Right cardiac atrium (tissue), 5 donors: ENCODE measurements at regions not wholly inside any gene's neighbourhood (a gene's known extent, or its start where the extent isn't known, plus 50 kb on each side); places are given as distances from the start of the nearest gene placed in this dataset.
A peak's percentile ranks its signal among the peaks of the same experiment; 100 is the strongest.

Experiments used
- ATAC-seq, 2 donors: fragments of 200-7000 bp; cut with Tn5 transposase; one replicate each; pipeline versions ENCODE4 v1.8.0 to v1.9.1; 2020; ENCODE audit warnings: moderate library complexity in 2 of 2, mild to moderate bottlenecking in 1 of 2
- DNase-seq, 3 donors: peaks; one replicate each; pipeline ENCODE4 v3.0.0-alpha.2; 2020
- H3K27ac ChIP-seq: one replicate; pipeline ENCODE4 v1.5.1; 2013; ENCODE audit warnings: mild to moderate bottlenecking, low read length, control low read depth, moderate library complexity
- H3K27me3 ChIP-seq: one replicate; pipeline ENCODE4 v1.6.1; 2013; ENCODE audit not compliant: control insufficient read depth, insufficient read depth
- H3K4me1 ChIP-seq: one replicate; pipeline ENCODE4 v1.6.1; 2013; ENCODE audit warnings: low read length; ENCODE audit not compliant: control insufficient read depth, insufficient read depth
- H3K4me3 ChIP-seq: one replicate; pipeline ENCODE4 v1.5.1; 2013; ENCODE audit warnings: low read length, control low read depth
- H3K9me3 ChIP-seq: one replicate; pipeline ENCODE4 v1.6.1; 2013; ENCODE audit warnings: low read length; ENCODE audit not compliant: control insufficient read depth
- whole genome bisulfite sequencing: extraction: QIAGEN DNeasy Blood & Tissue Kit; methylation state at CpG from one replicate; pipeline ENCODE4 v1.1.7; 2013; 5-methylcytosine and 5-hydroxymethylcytosine counted together
- intact Hi-C, 4 donors: fragments of 100-400 bp; cut with DNase I; formaldehyde crosslinking; loops; one replicate each; pipeline versions ENCODE4 v1.11.0 to v1.14.0; 2022 to 2023
- donor health status: healthy with polysubstance abuse.
- donor health status: DM: no; HTN: yes; CAD: no.
- donor health status: DM: no; HTN: no; CAD: no.
- donor health status: DM: no; HTN: yes; CAD: no; lungs with severe emphysema.
- donor health status: DM: yes; HTN: yes; CAD: no.

DNA sequence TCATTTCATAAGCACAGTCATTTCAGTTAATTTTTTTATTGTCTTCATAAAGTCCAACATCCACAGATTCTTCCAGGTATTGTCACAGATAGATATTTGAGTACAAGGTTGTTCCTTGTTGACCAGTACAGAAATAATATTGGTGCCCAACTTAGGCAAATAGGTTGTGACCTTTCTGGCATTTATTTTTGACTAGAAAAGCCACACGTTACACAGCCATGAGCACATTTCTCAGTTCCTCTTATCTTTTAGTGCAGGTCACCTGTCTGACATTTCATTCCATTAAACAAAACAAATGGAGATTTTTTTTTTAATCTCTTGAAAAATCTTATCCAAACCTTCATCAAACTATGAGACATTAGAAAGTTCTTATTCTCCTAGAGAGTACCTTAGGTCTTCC, 428.8 kb downstream of the ZNF521 start:
- H3K4me1 ChIP-seq, result no peaks in the 10 kb centered on the region
- 78% methylated on average over 1 of the region's 1 CpG for WGBS
- H3K4me3 ChIP-seq, result no peak overlapping the region
- no peak for ATAC-seq
- no peak overlapping the region for H3K27ac ChIP-seq
- intact Hi-C loops, result no loop called here
- DNase-seq, result no peak
- H3K27me3 ChIP-seq, result no peaks in the 10 kb centered on the region
- H3K9me3 ChIP-seq, result no peaks in the 10 kb centered on the region

DNA sequence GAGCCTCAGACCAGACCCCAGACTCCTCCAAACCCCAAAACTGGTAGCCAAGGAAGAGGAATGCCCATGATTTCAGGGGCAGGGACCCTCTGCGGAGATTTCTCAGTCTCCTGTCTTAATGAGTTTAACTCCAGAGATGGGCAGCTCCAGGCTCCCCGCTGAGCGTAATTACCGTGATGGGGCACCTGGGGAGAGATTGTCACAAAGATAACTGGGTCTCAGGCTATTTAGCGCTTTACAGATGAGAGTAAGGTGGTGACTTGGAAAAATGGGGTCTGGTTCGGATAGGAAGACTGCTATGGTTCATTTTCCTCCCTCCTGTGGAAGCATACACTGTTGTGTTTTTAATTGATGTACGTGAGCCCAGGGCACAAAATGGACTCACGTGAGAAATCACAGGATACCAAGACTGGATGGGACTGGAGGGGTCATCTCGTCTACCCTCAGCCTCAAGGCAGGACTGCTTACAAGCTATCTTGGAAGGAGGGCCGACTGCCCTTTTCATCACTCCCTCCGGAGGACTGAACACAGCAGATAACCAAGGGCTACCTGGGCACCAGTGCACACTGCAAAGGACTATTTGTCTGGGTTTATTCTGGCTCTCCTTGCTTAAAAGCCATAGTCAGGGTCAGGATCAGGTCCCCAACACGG, 427.8 kb downstream of the ZNF521 start:
- Histone ChIP-seq H3K4me3 (no peak overlapping the region), H3K4me1 (no peaks in the 10 kb centered on the region), H3K9me3 (no peaks in the 10 kb centered on the region), H3K27me3 (no peaks in the 10 kb centered on the region), H3K27ac (no peak overlapping the region)
- no peak for ATAC-seq
- WGBS, result 90% methylated on average over 12 of the region's 12 CpGs
- intact Hi-C loops, result no loop called here
- DNase-seq, result no peak

- DNase-seq (no peak), ATAC-seq (no peak)
- H3K9me3 ChIP-seq, result no peaks in the 10 kb centered on the region
- H3K4me1 ChIP-seq, result no peaks in the 10 kb centered on the region
- 78% methylated on average over 1 of the region's 1 CpG for WGBS
- H3K27me3 ChIP-seq, result no peaks in the 10 kb centered on the region
- no peak overlapping the region for H3K27ac ChIP-seq
- no peak overlapping the region for H3K4me3 ChIP-seq
- intact Hi-C loops, result no loop called here
Observed at GRCh38 chr18:24926649-24927048, 425.3 kb downstream of the ZNF521 start.

- 52% methylated on average over 8 of the region's 8 CpGs for WGBS
- Histone ChIP-seq H3K4me3 (no peak overlapping the region), H3K9me3 (no peaks in the 10 kb centered on the region), H3K27me3 (no peaks in the 10 kb centered on the region), H3K27ac (no peak overlapping the region), H3K4me1 (no peaks in the 10 kb centered on the region)
- intact Hi-C loops, result no loop called here
- ATAC-seq (peak in 1 of 2 donors; percentile 18), DNase-seq (no peak)
Observed at GRCh38 chr18:24928301-24928878, 423.6 kb downstream of the ZNF521 start.

- WGBS, result 86% methylated on average over 2 of the region's 2 CpGs
- ATAC-seq, result no peak
- H3K27ac ChIP-seq, result no peak overlapping the region
- H3K9me3 ChIP-seq, result no peaks in the 10 kb centered on the region
- no peak for DNase-seq
- no peak overlapping the region for H3K4me3 ChIP-seq
- no peaks in the 10 kb centered on the region for H3K4me1 ChIP-seq
- intact Hi-C loops, result no loop called here
- H3K27me3 ChIP-seq, result no peaks in the 10 kb centered on the region
Observed at GRCh38 chr18:24930478-24930877, 421.5 kb downstream of the ZNF521 start.

DNA sequence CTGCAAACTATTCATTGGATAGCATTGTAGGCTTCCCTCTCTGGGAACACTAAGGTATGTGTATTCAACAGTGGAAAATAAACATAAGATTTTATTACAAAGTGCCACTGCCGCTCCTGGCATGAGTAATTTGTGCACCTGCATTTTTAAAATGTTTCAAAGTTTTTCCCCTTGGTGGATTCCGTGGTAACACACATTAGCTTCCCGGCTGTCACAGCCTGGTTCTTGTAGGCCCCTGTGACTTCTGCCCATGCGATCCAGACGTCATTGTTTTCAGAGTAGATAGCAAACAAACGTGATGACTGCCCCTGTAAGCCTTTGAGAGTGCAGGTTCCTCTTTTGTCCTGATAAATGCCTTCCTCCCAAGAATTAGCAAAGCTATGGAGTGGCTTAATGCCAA, 421.0 kb downstream of the ZNF521 start:
- intact Hi-C loops, result no loop called here
- DNase-seq (no peak), ATAC-seq (no peak)
- no peaks in the 10 kb centered on the region for H3K9me3 ChIP-seq
- H3K4me3 ChIP-seq, result no peak overlapping the region
- H3K4me1 ChIP-seq, result no peaks in the 10 kb centered on the region
- 65% methylated on average over 6 of the region's 6 CpGs for WGBS
- H3K27ac ChIP-seq, result no peak overlapping the region
- no peaks in the 10 kb centered on the region for H3K27me3 ChIP-seq

DNA sequence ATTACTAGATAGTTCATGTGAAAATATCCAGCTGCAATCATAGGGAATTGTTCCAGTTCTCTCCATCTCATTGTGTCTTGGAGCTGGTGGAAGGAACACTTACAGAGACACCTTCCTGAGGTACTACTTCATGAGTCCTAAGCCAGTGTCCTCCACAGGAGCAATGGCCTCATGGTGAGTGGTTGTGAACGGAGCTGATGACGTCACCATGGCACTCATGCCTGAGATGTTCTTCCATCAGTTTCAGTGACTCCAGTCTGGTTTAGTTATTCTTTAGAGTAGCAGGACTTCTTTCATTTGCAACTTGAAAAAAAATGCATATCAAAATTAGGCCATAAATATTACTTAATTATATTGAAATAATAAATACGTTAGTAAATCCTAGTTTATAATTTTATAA, 418.6 kb downstream of the ZNF521 start:
- Histone ChIP-seq H3K9me3 (no peaks in the 10 kb centered on the region), H3K27me3 (no peaks in the 10 kb centered on the region), H3K4me1 (no peaks in the 10 kb centered on the region), H3K27ac (no peak overlapping the region), H3K4me3 (no peak overlapping the region)
- intact Hi-C loops, result no loop called here
- ATAC-seq (no peak), DNase-seq (no peak)
- WGBS, result 97% methylated on average over 3 of the region's 3 CpGs

- intact Hi-C loops, result no loop called here
- Histone ChIP-seq H3K4me3 (no peak overlapping the region), H3K27me3 (no peaks in the 10 kb centered on the region), H3K27ac (no peak overlapping the region), H3K4me1 (no peaks in the 10 kb centered on the region), H3K9me3 (no peaks in the 10 kb centered on the region)
- DNase-seq, result no peak
- 89% methylated on average over 7 of the region's 7 CpGs for WGBS
- ATAC-seq, result no peak
Observed at GRCh38 chr18:24934258-24934932, 417.6 kb downstream of the ZNF521 start.

DNA sequence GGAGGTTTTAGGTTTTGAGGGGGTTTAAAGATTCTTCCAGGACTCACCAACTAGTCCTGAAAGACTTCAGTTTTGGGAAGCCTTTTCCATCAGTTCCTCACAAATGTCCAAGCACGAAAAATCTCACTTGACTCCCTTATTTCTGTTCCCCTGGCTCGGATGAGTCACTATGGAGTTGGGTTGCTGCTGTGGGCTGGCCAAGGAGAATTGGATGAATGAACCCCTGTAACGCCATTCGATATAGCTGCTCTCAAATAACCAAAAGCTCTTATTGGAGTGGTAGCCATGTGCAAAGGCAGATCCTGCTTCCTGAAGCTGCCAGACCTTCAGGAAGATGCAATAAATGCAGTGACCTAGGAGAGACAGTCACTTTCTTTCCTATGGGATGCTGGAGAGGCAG, 417.0 kb downstream of the ZNF521 start:
- WGBS, result 93% methylated on average over 4 of the region's 4 CpGs
- intact Hi-C loops, result no loop called here

DNA sequence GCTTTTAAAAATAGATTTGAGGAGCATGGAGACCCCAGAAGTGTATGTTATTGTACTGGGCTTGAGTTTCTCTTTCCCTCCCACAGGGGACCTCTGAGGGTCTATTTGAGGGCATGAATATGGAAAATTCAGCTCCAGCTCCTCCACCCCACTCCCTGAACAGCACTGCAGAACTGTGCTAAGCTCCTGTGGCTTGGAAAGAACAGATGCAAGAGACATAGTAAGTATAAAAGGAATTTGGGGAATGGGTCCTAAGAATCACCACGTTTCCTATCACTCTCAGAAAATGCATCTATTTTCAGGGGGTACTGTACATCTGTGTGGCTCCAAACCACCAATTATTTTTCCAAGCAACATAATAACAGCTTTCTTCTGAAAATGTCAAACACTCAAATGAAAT, 416.1 kb downstream of the ZNF521 start:
- 57% methylated on average over 1 of the region's 1 CpG for WGBS
- intact Hi-C loops, result no loop called here
- H3K4me1 ChIP-seq, result no peaks in the 10 kb centered on the region
- no peak for ATAC-seq
- no peak overlapping the region for H3K27ac ChIP-seq
- H3K27me3 ChIP-seq, result no peaks in the 10 kb centered on the region
- H3K4me3 ChIP-seq, result no peak overlapping the region
- no peak for DNase-seq
- no peaks in the 10 kb centered on the region for H3K9me3 ChIP-seq

More for the DNA sequence above, 417.0 kb downstream of the ZNF521 start:
- ATAC-seq, result no peak
- no peaks in the 10 kb centered on the region for H3K27me3 ChIP-seq
- no peak for DNase-seq
- H3K27ac ChIP-seq, result no peak overlapping the region
- no peak overlapping the region for H3K4me3 ChIP-seq
- H3K4me1 ChIP-seq, result no peaks in the 10 kb centered on the region
- no peaks in the 10 kb centered on the region for H3K9me3 ChIP-seq

DNA sequence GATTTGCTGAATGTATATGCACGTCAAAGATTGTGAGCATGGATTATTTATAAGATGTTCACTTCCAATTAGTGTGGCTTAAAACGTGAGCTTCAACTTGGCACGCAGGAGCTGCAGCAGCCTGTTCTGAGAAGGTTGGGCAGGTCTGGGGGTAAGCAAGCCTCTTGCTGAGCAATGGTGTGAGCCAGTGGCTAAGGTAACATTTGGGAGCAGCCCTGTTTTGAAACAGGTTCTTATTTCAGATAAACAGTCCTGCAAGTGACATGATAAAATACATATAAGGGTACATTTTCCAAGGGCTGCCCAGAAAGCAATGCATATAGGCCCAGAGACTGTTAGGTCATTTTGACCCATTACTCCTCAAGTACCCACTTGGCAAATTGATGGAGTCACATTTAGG, 415.3 kb downstream of the ZNF521 start:
- Histone ChIP-seq H3K27ac (no peak overlapping the region), H3K4me3 (no peak overlapping the region), H3K9me3 (no peaks in the 10 kb centered on the region), H3K27me3 (no peaks in the 10 kb centered on the region), H3K4me1 (no peaks in the 10 kb centered on the region)
- no peak for ATAC-seq
- WGBS, result 76% methylated on average over 3 of the region's 3 CpGs
- intact Hi-C loops, result no loop called here
- no peak for DNase-seq
